GM19372 (cell line): ENCODE measurements at regions not wholly inside any gene's neighbourhood (a gene's known extent, or its start where the extent isn't known, plus 50 kb on each side); places are given as distances from the start of the nearest gene placed in this dataset.

ENCODE experiments used
- ATAC-seq: cut with Tn5 transposase; IDR thresholded peaks from one replicate; pipeline ENCODE4 v1.9.1; 2021; ENCODE audit warnings: mild to moderate bottlenecking, low read depth, moderate library complexity; ENCODE audit not compliant: unreplicated experiment

- ATAC-seq, result no peak
Measured at GRCh38 chr4:121534187-121534586, 153.4 kb upstream of the QRFPR start.

DNA sequence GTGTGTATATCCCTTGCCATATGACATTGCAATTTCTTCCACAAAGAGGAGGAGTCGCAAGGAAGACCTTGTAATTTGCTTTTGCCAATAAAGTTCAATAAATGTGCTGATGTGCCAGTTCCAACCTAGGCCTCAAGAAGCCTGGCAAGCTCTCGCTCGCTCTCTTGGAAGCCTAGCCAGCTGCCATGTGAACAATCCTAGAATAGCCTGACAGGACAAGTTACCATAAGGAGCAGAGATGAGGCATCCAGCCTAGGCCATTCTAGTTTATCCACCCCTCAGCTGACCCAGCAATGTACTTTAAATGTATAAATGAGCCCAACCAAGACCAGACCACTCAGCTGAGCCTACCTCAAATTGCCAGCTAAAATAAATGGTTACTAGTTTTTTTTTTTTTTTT lies 145.7 kb upstream of the QRFPR start:
- ATAC-seq, result no peak

DNA sequence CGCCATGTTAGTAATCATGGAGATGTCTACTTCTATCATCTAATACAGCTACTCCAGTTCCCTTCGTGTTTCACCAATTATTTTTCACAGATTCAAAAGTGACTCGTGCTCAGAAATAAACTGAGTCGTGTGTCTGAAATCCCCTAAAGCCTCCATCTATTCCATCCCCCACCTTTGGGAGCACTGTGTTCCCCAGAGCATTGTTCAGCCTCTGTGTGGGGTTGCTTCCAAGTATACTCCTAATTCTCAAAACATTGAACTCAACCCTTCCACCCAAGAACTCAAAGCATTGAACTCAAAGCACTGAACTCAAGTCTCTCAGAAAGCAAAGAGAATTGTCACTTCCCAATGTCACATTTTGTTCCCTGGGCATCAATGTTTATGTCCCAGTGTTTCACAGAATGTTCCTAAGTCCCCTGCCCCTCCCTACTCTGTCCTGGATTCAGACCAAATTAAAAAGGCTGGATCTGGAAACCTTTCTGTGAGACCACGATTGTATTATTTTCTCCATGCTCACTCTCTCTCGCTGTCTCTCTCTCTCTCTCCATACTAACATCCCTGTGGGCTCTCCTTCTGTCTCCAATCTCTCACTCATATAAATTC lies 138.5 kb upstream of the QRFPR start:
- no peak for ATAC-seq

DNA sequence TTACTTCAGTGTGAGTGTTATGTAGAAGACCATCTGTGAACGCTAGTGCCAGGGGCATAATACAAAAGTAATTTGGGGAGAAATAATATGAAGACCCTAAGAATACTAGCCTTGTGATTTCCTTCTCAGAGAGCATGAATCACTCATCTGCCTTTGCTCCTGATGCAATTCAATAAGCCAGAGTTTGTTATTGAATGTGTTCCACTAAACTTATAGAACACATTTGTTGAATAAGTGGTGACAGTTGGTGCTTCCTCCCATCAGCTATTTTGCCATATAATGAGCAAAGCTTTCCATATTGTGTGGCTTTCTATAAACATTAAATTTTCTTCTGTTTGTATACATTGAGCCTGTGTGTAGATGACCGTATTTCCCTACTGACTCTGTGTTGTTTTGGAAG lies 136.4 kb upstream of the QRFPR start:
- ATAC-seq, result no peak

- no peak for ATAC-seq
Measured at GRCh38 chr4:121514443-121514842, 133.6 kb upstream of the QRFPR start.

GRCh38 chr4:121510341-121510874 lies 129.6 kb upstream of the QRFPR start:
- peak; percentile 62 for ATAC-seq

GRCh38 chr4:121485190-121485804 lies 104.5 kb upstream of the QRFPR start:
- ATAC-seq, result no peak

DNA sequence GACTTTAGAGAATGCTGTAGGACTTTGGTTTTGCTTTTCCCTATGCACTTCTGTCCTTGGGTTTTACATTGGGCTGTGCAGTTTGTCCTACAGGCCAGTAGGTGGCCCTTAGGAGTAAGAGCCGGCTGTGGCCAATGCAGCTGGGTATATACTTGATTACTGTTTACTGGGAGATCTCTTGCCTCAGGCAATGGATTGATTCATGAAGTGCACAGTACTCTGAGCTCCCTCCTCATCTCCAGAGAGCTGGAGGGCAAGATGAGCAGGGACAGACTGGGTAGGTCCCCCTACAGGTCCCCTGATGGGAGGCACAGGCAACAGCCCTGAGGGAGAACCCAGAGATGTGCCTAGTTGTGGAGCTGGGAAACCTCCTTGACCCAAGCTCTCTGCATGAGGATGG lies 103.8 kb upstream of the QRFPR start:
- ATAC-seq, result peak; percentile 83

- no peak for ATAC-seq
Measured at GRCh38 chr4:121479808-121480207, 99.0 kb upstream of the QRFPR start.

DNA sequence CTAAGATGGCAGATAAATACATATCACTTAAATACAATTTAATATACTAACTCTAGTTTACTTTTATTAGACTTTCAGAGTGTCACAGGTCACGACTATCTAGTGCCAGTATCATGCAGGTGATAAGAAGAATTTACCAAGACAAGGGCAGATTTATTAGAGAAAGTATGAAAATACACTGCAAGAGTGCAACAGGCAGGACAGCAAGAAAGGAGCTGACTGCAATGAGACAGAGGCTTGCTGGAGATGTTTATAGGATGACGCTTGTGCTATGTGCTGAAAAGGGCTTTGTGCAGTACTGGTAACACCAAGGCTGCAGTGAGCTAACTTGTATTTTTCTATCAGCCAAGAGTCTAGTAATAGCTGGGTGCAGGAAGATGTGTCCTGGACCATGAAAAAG lies 96.7 kb upstream of the QRFPR start:
- no peak for ATAC-seq

DNA sequence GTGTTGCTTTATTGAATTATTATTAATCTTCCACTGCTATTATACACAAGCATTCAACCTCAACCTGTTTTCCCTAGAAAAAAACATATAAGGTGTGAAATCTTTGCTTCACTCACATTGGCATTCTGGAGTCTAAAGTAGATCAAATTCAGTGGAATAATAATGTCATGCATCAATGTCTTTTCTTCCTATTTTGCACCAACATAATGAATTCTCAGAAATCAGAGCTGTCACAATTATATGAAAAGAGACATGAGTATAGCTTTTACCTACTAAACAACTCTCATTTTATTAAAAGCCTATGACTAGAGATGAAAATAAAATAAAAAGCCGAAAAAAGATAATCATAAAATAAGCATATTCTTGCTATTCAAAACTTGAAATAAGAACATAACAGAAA lies 96.3 kb upstream of the QRFPR start:
- ATAC-seq, result no peak

DNA sequence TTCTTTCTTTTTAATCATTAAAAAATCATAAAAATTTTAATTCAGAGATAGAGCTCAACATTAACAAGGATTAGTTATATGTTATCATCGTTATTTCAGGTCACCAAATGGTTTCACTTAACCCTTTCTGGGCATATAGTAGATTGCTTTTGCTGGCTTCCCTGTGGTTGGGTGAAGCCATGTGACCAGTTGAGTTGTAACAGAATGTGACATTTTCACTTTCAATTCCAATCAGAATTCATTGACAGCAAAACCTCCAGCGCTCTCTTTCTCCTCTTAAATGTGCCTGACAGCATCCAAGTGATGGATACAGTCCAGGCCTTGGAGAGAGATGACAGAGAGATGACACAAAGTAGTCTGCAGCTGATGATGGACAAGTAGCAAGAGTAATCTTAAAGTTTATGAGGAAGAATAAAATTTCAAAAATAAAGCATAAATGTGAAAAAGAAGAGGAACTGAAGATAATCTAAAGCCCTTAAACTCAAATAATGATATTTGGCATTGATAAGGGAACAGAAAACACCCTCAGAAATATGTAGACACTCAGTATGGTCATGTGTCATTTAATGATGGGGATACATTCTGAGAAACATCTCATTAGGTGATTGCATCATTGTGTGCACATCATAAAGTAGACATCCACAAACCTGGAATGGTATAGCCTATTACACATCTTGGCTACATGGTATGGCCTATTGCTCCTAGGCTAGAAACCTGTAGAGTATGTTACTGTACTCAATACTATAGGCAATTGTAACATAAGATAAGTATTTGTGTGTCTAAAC lies 92.3 kb upstream of the QRFPR start:
- no peak for ATAC-seq

GRCh38 chr4:121464854-121465253 lies 84.0 kb upstream of the QRFPR start:
- no peak for ATAC-seq

- peak; percentile 86 for ATAC-seq
Measured at GRCh38 chr4:121462660-121463261, 81.9 kb upstream of the QRFPR start.

DNA sequence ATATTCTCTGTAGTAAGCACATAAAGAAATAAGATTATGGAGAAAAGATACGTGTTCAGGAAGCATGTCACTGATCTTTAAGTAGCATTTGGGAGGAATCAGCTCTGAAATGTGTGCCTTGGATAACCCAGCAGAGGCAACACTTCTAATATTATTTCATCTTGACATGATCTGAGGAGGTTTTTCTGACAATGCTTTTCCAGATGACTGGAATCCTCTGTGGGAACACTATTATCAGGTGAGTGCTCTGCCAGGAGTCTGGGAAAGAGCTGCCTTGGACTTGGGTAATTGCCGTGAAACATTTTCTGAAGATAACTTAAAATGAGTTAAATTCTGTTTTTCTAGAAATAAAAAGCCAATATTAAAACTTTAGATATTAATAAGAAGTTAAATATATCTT lies 78.2 kb upstream of the QRFPR start:
- no peak for ATAC-seq

- ATAC-seq, result no peak
Measured at GRCh38 chr4:121457278-121457875, 76.6 kb upstream of the QRFPR start.

DNA sequence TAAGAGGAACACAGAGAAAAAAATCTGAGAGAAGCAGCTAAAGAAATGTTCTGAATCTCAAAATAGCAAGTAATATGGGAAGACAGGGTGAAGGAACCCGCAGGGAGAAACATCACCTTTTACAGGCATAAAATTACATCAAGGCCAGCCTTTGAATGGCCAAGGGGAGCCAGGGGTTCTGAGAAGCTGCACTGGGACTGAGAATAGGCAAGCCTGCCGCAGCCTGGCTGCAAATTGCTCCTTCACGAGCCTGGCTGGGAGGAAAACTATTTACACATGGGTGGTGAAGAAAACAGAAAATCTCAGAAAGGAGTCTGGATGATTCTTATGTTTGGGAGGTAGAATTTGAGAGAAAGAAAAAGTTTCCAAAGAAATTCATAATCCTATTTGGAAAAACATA lies 74.5 kb upstream of the QRFPR start:
- no peak for ATAC-seq

GRCh38 chr4:121454251-121454979 lies 73.6 kb upstream of the QRFPR start:
- ATAC-seq, result no peak

DNA sequence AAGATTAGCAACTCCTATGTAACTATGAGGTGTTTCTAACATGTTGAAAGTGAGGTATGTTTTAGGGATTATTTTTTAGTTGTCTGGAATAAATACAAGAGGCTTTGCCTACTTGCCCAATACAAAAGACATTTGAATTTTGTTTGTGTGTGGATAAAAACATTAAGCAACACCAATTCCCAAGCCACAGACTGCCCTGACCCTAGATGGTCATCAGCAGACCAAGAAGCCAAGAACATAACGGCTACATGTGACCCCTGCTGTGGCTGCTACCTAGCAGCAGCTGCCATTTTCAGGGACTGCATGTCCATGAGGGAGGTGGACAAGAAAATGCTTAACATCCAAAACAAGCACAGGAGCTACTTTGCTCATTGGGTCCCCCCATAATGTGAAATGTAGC lies 70.5 kb upstream of the QRFPR start:
- ATAC-seq, result no peak

GRCh38 chr4:121449416-121449815 lies 68.6 kb upstream of the QRFPR start:
- no peak for ATAC-seq
